ENCODE measurements at regions not wholly inside any gene's neighbourhood (a gene's known extent, or its start where the extent isn't known, plus 50 kb on each side); places are given as distances from the start of the nearest gene placed in this dataset.

- TF ChIP-seq, protein P1, sequence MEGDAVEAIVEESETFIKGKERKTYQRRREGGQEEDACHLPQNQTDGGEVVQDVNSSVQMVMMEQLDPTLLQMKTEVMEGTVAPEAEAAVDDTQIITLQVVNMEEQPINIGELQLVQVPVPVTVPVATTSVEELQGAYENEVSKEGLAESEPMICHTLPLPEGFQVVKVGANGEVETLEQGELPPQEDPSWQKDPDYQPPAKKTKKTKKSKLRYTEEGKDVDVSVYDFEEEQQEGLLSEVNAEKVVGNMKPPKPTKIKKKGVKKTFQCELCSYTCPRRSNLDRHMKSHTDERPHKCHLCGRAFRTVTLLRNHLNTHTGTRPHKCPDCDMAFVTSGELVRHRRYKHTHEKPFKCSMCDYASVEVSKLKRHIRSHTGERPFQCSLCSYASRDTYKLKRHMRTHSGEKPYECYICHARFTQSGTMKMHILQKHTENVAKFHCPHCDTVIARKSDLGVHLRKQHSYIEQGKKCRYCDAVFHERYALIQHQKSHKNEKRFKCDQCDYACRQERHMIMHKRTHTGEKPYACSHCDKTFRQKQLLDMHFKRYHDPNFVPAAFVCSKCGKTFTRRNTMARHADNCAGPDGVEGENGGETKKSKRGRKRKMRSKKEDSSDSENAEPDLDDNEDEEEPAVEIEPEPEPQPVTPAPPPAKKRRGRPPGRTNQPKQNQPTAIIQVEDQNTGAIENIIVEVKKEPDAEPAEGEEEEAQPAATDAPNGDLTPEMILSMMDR (IDR thresholded peaks at IDR 0.05) = no peak
- TF ChIP-seq EP300 (IDR thresholded peaks at IDR 0.05; ENCODE audit: borderline replicate concordance in 1 of 2, low read depth in 1 of 2, low read length in 1 of 2) = no peak
- no peak for TF ChIP-seq RAD21 (IDR thresholded peaks at IDR 0.05; ENCODE audit: low read length)
- TF ChIP-seq MXI1 (IDR thresholded peaks at IDR 0.05; ENCODE audit: low read depth, low read length) = no peak
- no peak for TF ChIP-seq SMC3 (IDR thresholded peaks at IDR 0.05; ENCODE audit: low read depth, low read length)
- TF ChIP-seq JUND (IDR thresholded peaks at IDR 0.05) = no peak
- no peak for TF ChIP-seq MEF2A (IDR thresholded peaks at IDR 0.05; ENCODE audit: borderline replicate concordance, low read depth)
- TF ChIP-seq, protein P2, sequence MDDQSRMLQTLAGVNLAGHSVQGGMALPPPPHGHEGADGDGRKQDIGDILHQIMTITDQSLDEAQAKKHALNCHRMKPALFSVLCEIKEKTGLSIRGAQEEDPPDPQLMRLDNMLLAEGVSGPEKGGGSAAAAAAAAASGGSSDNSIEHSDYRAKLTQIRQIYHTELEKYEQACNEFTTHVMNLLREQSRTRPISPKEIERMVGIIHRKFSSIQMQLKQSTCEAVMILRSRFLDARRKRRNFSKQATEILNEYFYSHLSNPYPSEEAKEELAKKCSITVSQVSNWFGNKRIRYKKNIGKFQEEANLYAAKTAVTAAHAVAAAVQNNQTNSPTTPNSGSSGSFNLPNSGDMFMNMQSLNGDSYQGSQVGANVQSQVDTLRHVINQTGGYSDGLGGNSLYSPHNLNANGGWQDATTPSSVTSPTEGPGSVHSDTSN (IDR thresholded peaks at IDR 0.05) = no peak
- TF ChIP-seq NFIC (IDR thresholded peaks at IDR 0.05; ENCODE audit: borderline replicate concordance) = no peak
- no peak for TF ChIP-seq POLR2AphosphoS5 (IDR thresholded peaks at IDR 0.05; ENCODE audit: low read depth, low read length)
Measured at GRCh38 chr2:14720319-14720718, 87.8 kb downstream of the LRATD1 start.

Data from SK-N-SH (cell line).